HCT116 (cell line): ENCODE measurements at regions not wholly inside any gene's neighbourhood (a gene's known extent, or its start where the extent isn't known, plus 50 kb on each side); places are given as distances from the start of the nearest gene placed in this dataset.

Experiments
- CTCF ChIP-seq, 3 experiments: fragments of 200-600 bp in 1 of 3; sonication (generic) in 1 of 3; IDR thresholded peaks in 2 of 3; conservative IDR thresholded peaks in 1 of 3; 2 replicates each; pipeline ENCODE4 v1.5.1; 2012 to 2017; ENCODE audit warnings: low read depth in 2 of 3, low read length in 2 of 3, antibody characterized with exemption in 1 of 3, borderline replicate concordance in 1 of 3, control low read depth in 1 of 3, mild to moderate bottlenecking in 1 of 3, mixed read lengths in 1 of 3, mixed run types in 1 of 3, moderate library complexity in 1 of 3; ENCODE audit not compliant: insufficient read depth in 1 of 3
- REST ChIP-seq: IDR thresholded peaks from 2 replicates; pipeline ENCODE4 v1.6.1; 2012; ENCODE audit warnings: low read depth

GRCh38 chr12:22118238-22118790 is 72.3 kb downstream of the CMAS start:
- no peak for TF ChIP-seq CTCF (IDR thresholded peaks at IDR 0.05 in 2 of 3, conservative IDR thresholded peaks at IDR 0.05 in 1 of 3; ENCODE audit: borderline replicate concordance in 1 of 3, insufficient read depth in 1 of 3, low read depth in 2 of 3, low read length in 2 of 3)
- TF ChIP-seq REST, result no peak
